ENCODE measurements at regions not wholly inside any gene's neighbourhood (a gene's known extent, or its start where the extent isn't known, plus 50 kb on each side); places are given as distances from the start of the nearest gene placed in this dataset.

DNA sequence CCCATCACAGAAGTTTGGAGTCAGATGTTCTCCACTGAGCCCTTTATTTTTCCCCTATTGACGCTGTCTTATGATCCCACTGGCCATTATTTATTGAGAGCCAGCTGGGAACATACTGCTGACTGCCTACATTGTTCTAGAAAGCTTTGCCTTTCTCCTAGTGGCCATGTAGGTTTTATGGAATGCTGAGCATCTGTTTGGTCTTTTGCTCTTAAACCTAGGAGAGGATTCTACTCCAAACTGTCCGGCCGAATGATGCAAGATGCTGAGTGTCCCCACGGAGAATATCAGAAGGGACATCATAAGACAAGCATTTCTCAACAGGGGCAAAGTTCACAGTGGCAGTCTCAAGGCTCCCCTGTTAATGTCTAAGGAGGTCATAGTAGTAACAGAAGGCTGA lies 171.4 kb downstream of the ARRDC4 start:
- no peak for DNase-seq
- Histone ChIP-seq H3K4me2 (no peak overlapping the region), H3K4me1 (replicated peaks; ENCODE audit: insufficient read depth) (no peaks in the 10 kb centered on the region), H3K4me3 (no peak overlapping the region), H2AFZ (no peak overlapping the region), H3K27me3 (ENCODE audit: insufficient read depth, low read depth) (peaks cover 32% of the 10 kb centered on the region), H3K27ac (no peak overlapping the region), H4K20me1 (ENCODE audit: insufficient read depth) (no peaks in the 10 kb centered on the region), H3K9me3 (ENCODE audit: insufficient read depth, low read depth) (no peaks in the 10 kb centered on the region), H3K79me2 (ENCODE audit: low read depth) (no peaks in the 10 kb centered on the region), H3K9me2 (ENCODE audit: insufficient read depth) (no peaks in the 10 kb centered on the region), H3K36me3 (ENCODE audit: low read depth) (no peaks in the 10 kb centered on the region), H3F3A (ENCODE audit: insufficient read depth, low read depth) (no peaks in the 10 kb centered on the region)
- TF ChIP-seq, protein P1, sequence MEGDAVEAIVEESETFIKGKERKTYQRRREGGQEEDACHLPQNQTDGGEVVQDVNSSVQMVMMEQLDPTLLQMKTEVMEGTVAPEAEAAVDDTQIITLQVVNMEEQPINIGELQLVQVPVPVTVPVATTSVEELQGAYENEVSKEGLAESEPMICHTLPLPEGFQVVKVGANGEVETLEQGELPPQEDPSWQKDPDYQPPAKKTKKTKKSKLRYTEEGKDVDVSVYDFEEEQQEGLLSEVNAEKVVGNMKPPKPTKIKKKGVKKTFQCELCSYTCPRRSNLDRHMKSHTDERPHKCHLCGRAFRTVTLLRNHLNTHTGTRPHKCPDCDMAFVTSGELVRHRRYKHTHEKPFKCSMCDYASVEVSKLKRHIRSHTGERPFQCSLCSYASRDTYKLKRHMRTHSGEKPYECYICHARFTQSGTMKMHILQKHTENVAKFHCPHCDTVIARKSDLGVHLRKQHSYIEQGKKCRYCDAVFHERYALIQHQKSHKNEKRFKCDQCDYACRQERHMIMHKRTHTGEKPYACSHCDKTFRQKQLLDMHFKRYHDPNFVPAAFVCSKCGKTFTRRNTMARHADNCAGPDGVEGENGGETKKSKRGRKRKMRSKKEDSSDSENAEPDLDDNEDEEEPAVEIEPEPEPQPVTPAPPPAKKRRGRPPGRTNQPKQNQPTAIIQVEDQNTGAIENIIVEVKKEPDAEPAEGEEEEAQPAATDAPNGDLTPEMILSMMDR (conservative IDR thresholded peaks at IDR 0.05): no peak
- no peak for TF ChIP-seq EZH2 (IDR thresholded peaks at IDR 0.05; ENCODE audit: low read depth)
- ChIA-PET CTCF (no interaction called here), POLR2A (ENCODE audit: unreplicated experiment) (no interaction called here)
- intact Hi-C loops (cut with micrococcal nuclease; ENCODE audit: unreplicated experiment): no loop called here
- BruUV-seq (replicated peaks): no TSS peak

GRCh38 chr15:98134905-98135304 lies 174.4 kb downstream of the ARRDC4 start:
- Histone ChIP-seq H2AFZ (no peak overlapping the region), H3F3A (ENCODE audit: insufficient read depth, low read depth) (no peaks in the 10 kb centered on the region), H3K27ac (no peak overlapping the region), H4K20me1 (ENCODE audit: insufficient read depth) (no peaks in the 10 kb centered on the region), H3K79me2 (ENCODE audit: low read depth) (no peaks in the 10 kb centered on the region), H3K36me3 (ENCODE audit: low read depth) (no peaks in the 10 kb centered on the region), H3K27me3 (ENCODE audit: insufficient read depth, low read depth) (peaks cover 15% of the 10 kb centered on the region), H3K4me3 (no peak overlapping the region), H3K4me1 (replicated peaks; ENCODE audit: insufficient read depth) (no peaks in the 10 kb centered on the region), H3K9me2 (ENCODE audit: insufficient read depth) (no peaks in the 10 kb centered on the region), H3K4me2 (no peak overlapping the region), H3K9me3 (ENCODE audit: insufficient read depth, low read depth) (no peaks in the 10 kb centered on the region)
- no peak for DNase-seq
- no TSS peak for BruUV-seq (replicated peaks)
- POLR2A ChIA-PET (ENCODE audit: unreplicated experiment): no interaction called here
- intact Hi-C loops (cut with micrococcal nuclease; ENCODE audit: unreplicated experiment): no loop called here
- CTCF ChIA-PET: no interaction called here
- TF ChIP-seq EZH2 (IDR thresholded peaks at IDR 0.05; ENCODE audit: low read depth): no peak
- TF ChIP-seq, protein P1 (conservative IDR thresholded peaks at IDR 0.05): no peak

GRCh38 chr15:98138910-98139309 lies 178.4 kb downstream of the ARRDC4 start:
- peak overlapping the region; percentile 21; the same call in 1 of the 2 replicates for H3K4me3 ChIP-seq
- H2AFZ ChIP-seq: peak overlapping the region; percentile 73; the same call in 1 of the 2 replicates
- H3F3A ChIP-seq (ENCODE audit: insufficient read depth, low read depth): no peaks in the 10 kb centered on the region
- no peaks in the 10 kb centered on the region for H3K9me3 ChIP-seq (ENCODE audit: insufficient read depth, low read depth)
- DNase-seq: no peak
- no peaks in the 10 kb centered on the region for H3K79me2 ChIP-seq (ENCODE audit: low read depth)
- H3K36me3 ChIP-seq (ENCODE audit: low read depth): no peaks in the 10 kb centered on the region
- no peak for TF ChIP-seq EZH2 (IDR thresholded peaks at IDR 0.05; ENCODE audit: low read depth)
- TF ChIP-seq, protein P1 (conservative IDR thresholded peaks at IDR 0.05): no peak
- no peaks in the 10 kb centered on the region for H3K9me2 ChIP-seq (ENCODE audit: insufficient read depth)
- CTCF ChIA-PET: no interaction called here
- no peaks in the 10 kb centered on the region for H4K20me1 ChIP-seq (ENCODE audit: insufficient read depth)
- H3K4me1 ChIP-seq (replicated peaks; ENCODE audit: insufficient read depth): no peaks in the 10 kb centered on the region
- intact Hi-C loops (cut with micrococcal nuclease; ENCODE audit: unreplicated experiment): no loop called here
- no TSS peak for BruUV-seq (replicated peaks)
- POLR2A ChIA-PET (ENCODE audit: unreplicated experiment): no interaction called here
- no peak overlapping the region for H3K27ac ChIP-seq
- peaks cover 12% of the 10 kb centered on the region for H3K27me3 ChIP-seq (ENCODE audit: insufficient read depth, low read depth)
- H3K4me2 ChIP-seq: peak overlapping the region; percentile 43; the same call in 1 of the 2 replicates
